GM12878 (cell line): ENCODE measurements at regions not wholly inside any gene's neighbourhood (a gene's known extent, or its start where the extent isn't known, plus 50 kb on each side); places are given as distances from the start of the nearest gene placed in this dataset.

Source experiments
- ATAC-seq: fragments of 200-7000 bp; cut with Tn5 transposase; 3 replicates; pipeline ENCODE4 v1.9.1; 2020; ENCODE audit warnings: mild to moderate bottlenecking, moderate library complexity
- BruUV-seq: library from RNA; stranded (reverse); fragments of 400-500 nt; replicated peaks from 2 replicates; lab custom pipeline; 2021; lab: Mats Ljungman, UMichigan
- CTCF ChIA-PET: fragments of 300-600 bp; sonication (Branson Sonifier 250); formaldehyde crosslinking; extraction: SDS; loops from one replicate; lab custom pipeline; 2021; ENCODE audit warnings: inconsistent platforms; lab: Yijun Ruan, JAX
- POLR2A ChIA-PET: fragments of 350-600 bp; formaldehyde crosslinking; extraction: SDS; loops from one replicate; lab custom pipeline; 2021; ENCODE audit warnings: inconsistent platforms; lab: Charles Lee
- RAD21 ChIA-PET: fragments of 300-600 bp; sonication (Branson Sonifier 250); formaldehyde crosslinking; loops from one replicate; lab custom pipeline; 2023; ENCODE audit warnings: antibody characterized with exemption; ENCODE audit not compliant: unreplicated experiment; lab: Charles Lee
- SMC1A ChIA-PET: fragments of 300-600 bp; sonication (Branson Sonifier 250); formaldehyde crosslinking; loops from one replicate; lab custom pipeline; 2023; ENCODE audit not compliant: unreplicated experiment, uncharacterized antibody; lab: Charles Lee
- DNase-seq: peaks from one replicate; pipeline ENCODE4 v3.0.0-alpha.2; 2011; ENCODE audit warnings: low read depth, low spot score
- FAIRE-seq: peaks from 3 replicates; lab custom pipeline; 2011; peaks lifted over from hg19 to GRCh38; lab: Jason Lieb, UNC
- H2AFZ ChIP-seq: 2 replicates; pipeline ENCODE4 v1.6.0; 2011; ENCODE audit warnings: low read depth, low read length, control low read depth; ENCODE audit not compliant: control insufficient read depth
- H3K27ac ChIP-seq: 2 replicates; pipeline ENCODE4 v1.5.1; 2011; ENCODE audit warnings: control low read depth; ENCODE audit not compliant: control insufficient read depth, insufficient read depth
- H3K27me3 ChIP-seq, 2 experiments: replicated peaks in 1 of 2; 2 replicates each; pipeline versions ENCODE4 v1.6.0 to v1.6.1; 2011; ENCODE audit warnings: low read length in 1 of 2; ENCODE audit not compliant: control insufficient read depth in 2 of 2, insufficient read depth in 2 of 2
- H3K36me3 ChIP-seq, 2 experiments: 2 replicates each; pipeline ENCODE4 v1.5.1; 2011; ENCODE audit warnings: low read length in 1 of 2; ENCODE audit not compliant: control insufficient read depth in 2 of 2, insufficient read depth in 2 of 2
- H3K4me1 ChIP-seq: 2 replicates; pipeline ENCODE4 v1.6.1; 2011; ENCODE audit warnings: mild to moderate bottlenecking, low read length, moderate library complexity, mixed read lengths; ENCODE audit not compliant: control insufficient read depth, insufficient read depth
- H3K4me2 ChIP-seq: 2 replicates; pipeline ENCODE4 v1.6.0; 2011; ENCODE audit warnings: control low read depth; ENCODE audit not compliant: control insufficient read depth, insufficient read depth
- H3K4me3 ChIP-seq: fragments of 200-600 bp; sonication (generic); 2 replicates; pipeline ENCODE4 v1.5.1; 2016
- H3K79me2 ChIP-seq: 2 replicates; pipeline ENCODE4 v1.6.0; 2011; ENCODE audit warnings: low read length; ENCODE audit not compliant: control insufficient read depth, insufficient read depth
- H3K9ac ChIP-seq: 2 replicates; pipeline ENCODE4 v1.8.0; 2011; ENCODE audit warnings: low read length, control low read depth, mixed read lengths; ENCODE audit not compliant: control insufficient read depth, insufficient read depth
- H3K9me3 ChIP-seq: replicated peaks from 3 replicates; pipeline ENCODE4 v1.5.1; 2011; ENCODE audit warnings: mild to moderate bottlenecking, low read length; ENCODE audit not compliant: control insufficient read depth, insufficient read depth
- H4K20me1 ChIP-seq: 2 replicates; pipeline ENCODE4 v1.6.0; 2011; ENCODE audit not compliant: control insufficient read depth, insufficient read depth
- ATF3 ChIP-seq: IDR thresholded peaks from 2 replicates; pipeline ENCODE4 v1.6.1; 2011; ENCODE audit warnings: low read depth, mild to moderate bottlenecking, low read length, moderate library complexity, borderline replicate concordance; ENCODE audit errors: extremely low read depth
- RBBP5 ChIP-seq: fragments of 200-600 bp; sonication (generic); conservative IDR thresholded peaks from 2 replicates; pipeline ENCODE4 v1.6.1; 2016
- RUNX3 ChIP-seq: IDR thresholded peaks from 2 replicates; pipeline ENCODE4 v1.6.1; 2012; ENCODE audit warnings: low read length, inconsistent platforms
- SMARCA5 ChIP-seq: fragments of 450-650 bp; IDR thresholded peaks from 2 replicates; pipeline ENCODE4 v1.6.1; 2017; ENCODE audit warnings: mild to moderate bottlenecking
- ZBTB11 ChIP-seq: fragments of 450-650 bp; formaldehyde crosslinking; IDR thresholded peaks from 2 replicates; pipeline ENCODE4 v1.5.0; 2022; ENCODE audit warnings: mild to moderate bottlenecking, missing genetic modification characterization
- WGBS: methylation state at CpG from one replicate; pipeline ENCODE4 v1.1.6; 2016; ENCODE audit warnings: low lambda C conversion rate; ENCODE audit not compliant: insufficient replicate concordance, insufficient coverage; ENCODE audit errors: missing lambda C conversion rate; 5-methylcytosine and 5-hydroxymethylcytosine counted together
- in situ Hi-C: fragments of 300-500 bp; cut with MboI; formaldehyde crosslinking; loops from 9 replicates; pipeline ENCODE4 v1.14.3; 2018; ENCODE audit warnings: mixed read lengths
- intact Hi-C: fragments of 100-400 bp; cut with micrococcal nuclease; formaldehyde crosslinking; loops from one replicate; pipeline ENCODE4 v1.14.2; 2022; ENCODE audit not compliant: unreplicated experiment

- no peaks in the 10 kb centered on the region for H3K36me3 ChIP-seq
- H2AFZ ChIP-seq, result no peak overlapping the region
- no peak overlapping the region for H3K27ac ChIP-seq
- FAIRE-seq (no peak), ATAC-seq (no peak), DNase-seq (no peak)
- ChIA-PET POLR2A (interaction anchor here (0.7 kb wide), 1 partner anchor 23 kb away, joined by 5 read pairs; no protein-coding TSS in a partner anchor), RAD21 (no interaction called here), SMC1A (no interaction called here), CTCF (no interaction called here)
- intact Hi-C loops (no loop called here), in situ Hi-C loops (no loop called here)
- no peaks in the 10 kb centered on the region for H3K79me2 ChIP-seq
- no peaks in the 10 kb centered on the region for H4K20me1 ChIP-seq
- no peak overlapping the region for H3K4me3 ChIP-seq
- BruUV-seq, result no TSS peak
- no peaks in the 10 kb centered on the region for H3K9me3 ChIP-seq
- no peaks in the 10 kb centered on the region for H3K27me3 ChIP-seq
- no peak overlapping the region for H3K4me2 ChIP-seq
- no peak overlapping the region for H3K9ac ChIP-seq
- H3K4me1 ChIP-seq, result no peaks in the 10 kb centered on the region
- 36% methylated on average over 4 of the region's 4 CpGs for WGBS
- no peak for TF ChIP-seq ZBTB11 (CRISPR knock-in tag)
- no peak for TF ChIP-seq RBBP5
- no peak for TF ChIP-seq ATF3
- TF ChIP-seq SMARCA5, result no peak
- no peak for TF ChIP-seq RUNX3
Measured at GRCh38 chr3:80870476-80871041, 890.9 kb downstream of the GBE1 start.
